ENCODE measurements at regions not wholly inside any gene's neighbourhood (a gene's known extent, or its start where the extent isn't known, plus 50 kb on each side); places are given as distances from the start of the nearest gene placed in this dataset.

GRCh38 chr6:55089325-55089724 is 85.0 kb upstream of the HCRTR2 start:
- no peaks in the 10 kb centered on the region for H4K20me1 ChIP-seq (ENCODE audit: insufficient read depth, low read length)
- ChIA-PET POLR2A (no interaction called here), CTCF (ENCODE audit: unreplicated experiment) (no interaction called here)
- DNase-seq (ENCODE audit: low spot score), result no peak
- intact Hi-C loops (cut with micrococcal nuclease; ENCODE audit: unreplicated experiment), result no loop called here
- no peaks in the 10 kb centered on the region for H3K9me3 ChIP-seq (ENCODE audit: low read length)
- H3K79me2 ChIP-seq (ENCODE audit: insufficient read depth, low read depth, low read length), result no peaks in the 10 kb centered on the region
- H3K4me2 ChIP-seq (ENCODE audit: low read length), result no peak overlapping the region
- no peak overlapping the region for H3K4me3 ChIP-seq (ENCODE audit: low read depth, low read length, poor library complexity, severe bottlenecking)
- H3K27ac ChIP-seq (ENCODE audit: low read depth, low read length, poor library complexity, severe bottlenecking), result no peak overlapping the region
- BruUV-seq (replicated peaks), result no TSS peak
- no peaks in the 10 kb centered on the region for H3K9me2 ChIP-seq (ENCODE audit: insufficient read depth, low read length)
- H3K36me3 ChIP-seq (ENCODE audit: insufficient read depth, low read length), result no peaks in the 10 kb centered on the region
- no peak for TF ChIP-seq EZH2phosphoT487 (IDR thresholded peaks at IDR 0.05; ENCODE audit: borderline replicate concordance, low read depth, low read length)
- no peak for TF ChIP-seq CTCF (conservative IDR thresholded peaks at IDR 0.05; ENCODE audit: low read length)
- H2AFZ ChIP-seq (ENCODE audit: low read length), result no peak overlapping the region
- H3K4me1 ChIP-seq (ENCODE audit: insufficient read depth, low read length, poor library complexity, severe bottlenecking), result no peaks in the 10 kb centered on the region

GRCh38 chr6:55100686-55101085 is 73.6 kb upstream of the HCRTR2 start:
- Histone ChIP-seq H3K27ac (ENCODE audit: low read depth, low read length, poor library complexity, severe bottlenecking) (no peak overlapping the region), H3K79me2 (ENCODE audit: insufficient read depth, low read depth, low read length) (no peaks in the 10 kb centered on the region), H2AFZ (ENCODE audit: low read length) (no peak overlapping the region), H4K20me1 (ENCODE audit: insufficient read depth, low read length) (no peaks in the 10 kb centered on the region), H3K4me1 (ENCODE audit: insufficient read depth, low read length, poor library complexity, severe bottlenecking) (no peaks in the 10 kb centered on the region), H3K9me3 (ENCODE audit: low read length) (no peaks in the 10 kb centered on the region), H3K9me2 (ENCODE audit: insufficient read depth, low read length) (no peaks in the 10 kb centered on the region), H3K36me3 (ENCODE audit: insufficient read depth, low read length) (no peaks in the 10 kb centered on the region), H3K4me2 (ENCODE audit: low read length) (no peak overlapping the region), H3K4me3 (ENCODE audit: low read depth, low read length, poor library complexity, severe bottlenecking) (no peak overlapping the region)
- BruUV-seq (replicated peaks), result no TSS peak
- DNase-seq (ENCODE audit: low spot score), result no peak
- POLR2A ChIA-PET, result no interaction called here
- intact Hi-C loops (cut with micrococcal nuclease; ENCODE audit: unreplicated experiment), result no loop called here
- TF ChIP-seq CTCF (conservative IDR thresholded peaks at IDR 0.05; ENCODE audit: low read length) (no peak), EZH2phosphoT487 (IDR thresholded peaks at IDR 0.05; ENCODE audit: borderline replicate concordance, low read depth, low read length) (no peak)
- CTCF ChIA-PET (ENCODE audit: unreplicated experiment), result no interaction called here

- POLR2A ChIA-PET, result no interaction called here
These were observed 73.2 kb upstream of the HCRTR2 start for GRCh38 chr6:55101157-55101556.

More at GRCh38 chr6:55101157-55101556, 73.2 kb upstream of the HCRTR2 start:
- H3K36me3 ChIP-seq (ENCODE audit: insufficient read depth, low read length), result no peaks in the 10 kb centered on the region
- BruUV-seq (replicated peaks), result no TSS peak
- H3K4me2 ChIP-seq (ENCODE audit: low read length), result no peak overlapping the region
- no peaks in the 10 kb centered on the region for H3K4me1 ChIP-seq (ENCODE audit: insufficient read depth, low read length, poor library complexity, severe bottlenecking)
- H3K9me3 ChIP-seq (ENCODE audit: low read length), result no peaks in the 10 kb centered on the region
- no peak for TF ChIP-seq CTCF (conservative IDR thresholded peaks at IDR 0.05; ENCODE audit: low read length)
- intact Hi-C loops (cut with micrococcal nuclease; ENCODE audit: unreplicated experiment), result no loop called here
- CTCF ChIA-PET (ENCODE audit: unreplicated experiment), result no interaction called here
- no peak for DNase-seq (ENCODE audit: low spot score)
- no peaks in the 10 kb centered on the region for H3K79me2 ChIP-seq (ENCODE audit: insufficient read depth, low read depth, low read length)
- no peaks in the 10 kb centered on the region for H4K20me1 ChIP-seq (ENCODE audit: insufficient read depth, low read length)
- no peak overlapping the region for H2AFZ ChIP-seq (ENCODE audit: low read length)
- H3K4me3 ChIP-seq (ENCODE audit: low read depth, low read length, poor library complexity, severe bottlenecking), result no peak overlapping the region
- H3K9me2 ChIP-seq (ENCODE audit: insufficient read depth, low read length), result no peaks in the 10 kb centered on the region
- no peak overlapping the region for H3K27ac ChIP-seq (ENCODE audit: low read depth, low read length, poor library complexity, severe bottlenecking)
